Inflammatory macrophage treated with lipopolysaccharide for 1 hour (primary cell): ENCODE measurements at regions not wholly inside any gene's neighbourhood (a gene's known extent, or its start where the extent isn't known, plus 50 kb on each side); places are given as distances from the start of the nearest gene placed in this dataset.
"Not testable (repeated sequence)": the region's sequence is repeated elsewhere in the genome, so short reads cannot be mapped to it uniquely, and the experiment has no call there.

ENCODE experiments used
- DNase-seq, 2 donors: peaks; one replicate each; pipeline ENCODE4 v3.0.0-alpha.2; 2020 to 2022

- DNase-seq: no peak
Observed at GRCh38 chr4:183816882-183817509, 88.1 kb upstream of the STOX2 start.

- DNase-seq: not testable (repeated sequence)
Observed at GRCh38 chr4:183818591-183818990, 86.5 kb upstream of the STOX2 start.

GRCh38 chr4:183821076-183821853 lies 83.8 kb upstream of the STOX2 start:
- no peak for DNase-seq

GRCh38 chr4:183823434-183823833 lies 81.7 kb upstream of the STOX2 start:
- no peak for DNase-seq

GRCh38 chr4:183825346-183825745 lies 79.8 kb upstream of the STOX2 start:
- DNase-seq: no peak

- DNase-seq: no peak
Observed at GRCh38 chr4:183826461-183826860, 78.6 kb upstream of the STOX2 start.

- peak; percentile 35 to 62 for DNase-seq
Observed at GRCh38 chr4:183828125-183828524, 77.0 kb upstream of the STOX2 start.

GRCh38 chr4:183828839-183829238 lies 76.3 kb upstream of the STOX2 start:
- no peak for DNase-seq

GRCh38 chr4:183830438-183830985 lies 74.6 kb upstream of the STOX2 start:
- peak; percentile 71 to 93 for DNase-seq

- DNase-seq: peak; percentile 20 to 56
Observed at GRCh38 chr4:183831026-183831446, 74.1 kb upstream of the STOX2 start.

GRCh38 chr4:183831683-183832082 lies 73.4 kb upstream of the STOX2 start:
- peak; percentile 33 to 60 for DNase-seq

GRCh38 chr4:183832776-183833450 lies 72.2 kb upstream of the STOX2 start:
- DNase-seq: peak; percentile 60 to 94

GRCh38 chr4:183834252-183834651 lies 70.9 kb upstream of the STOX2 start:
- DNase-seq: no peak

GRCh38 chr4:183837222-183837621 lies 67.9 kb upstream of the STOX2 start:
- DNase-seq: no peak

GRCh38 chr4:183838987-183839712 lies 66.0 kb upstream of the STOX2 start:
- peak; percentile 16 to 17 for DNase-seq

- peak; percentile 65 to 89 for DNase-seq
Observed at GRCh38 chr4:183840311-183840710, 64.8 kb upstream of the STOX2 start.

GRCh38 chr4:183841001-183841400 lies 64.1 kb upstream of the STOX2 start:
- DNase-seq: no peak

- DNase-seq: no peak
Observed at GRCh38 chr4:183842129-183842528, 63.0 kb upstream of the STOX2 start.

GRCh38 chr4:183843248-183843671 lies 61.8 kb upstream of the STOX2 start:
- DNase-seq: no peak

- no peak for DNase-seq
Observed at GRCh38 chr4:183846951-183847350, 58.2 kb upstream of the STOX2 start.

GRCh38 chr4:183848805-183849204 lies 56.3 kb upstream of the STOX2 start:
- no peak for DNase-seq

GRCh38 chr4:183852910-183853547 lies 52.1 kb upstream of the STOX2 start:
- no peak for DNase-seq
